Duodenal mucosa (tissue), 2 donors: ENCODE measurements at regions not wholly inside any gene's neighbourhood (a gene's known extent, or its start where the extent isn't known, plus 50 kb on each side); places are given as distances from the start of the nearest gene placed in this dataset.

ENCODE experiments used
- H3K27ac ChIP-seq: one replicate; pipeline ENCODE4 v1.7.0; 2013; ENCODE audit warnings: low read depth, low read length
- H3K27me3 ChIP-seq, 2 donors: one replicate each; pipeline ENCODE4 v1.7.0; 2013; ENCODE audit warnings: low read length in 2 of 2, control low read depth in 1 of 2; ENCODE audit not compliant: insufficient read depth in 2 of 2, control insufficient read depth in 1 of 2
- H3K36me3 ChIP-seq, 2 donors: one replicate each; pipeline ENCODE4 v1.7.0; 2013; ENCODE audit warnings: low read length in 2 of 2, control low read depth in 1 of 2; ENCODE audit not compliant: insufficient read depth in 2 of 2, control insufficient read depth in 1 of 2
- H3K4me1 ChIP-seq, 2 donors: one replicate each; pipeline ENCODE4 v1.7.0; 2013; ENCODE audit warnings: low read length in 2 of 2, control low read depth in 1 of 2; ENCODE audit not compliant: insufficient read depth in 2 of 2, control insufficient read depth in 1 of 2
- H3K4me3 ChIP-seq, 2 donors: one replicate each; pipeline ENCODE4 v1.7.0; 2013; ENCODE audit warnings: low read length in 2 of 2, low read depth in 1 of 2
- H3K9ac ChIP-seq, 2 donors: one replicate each; pipeline ENCODE4 v1.7.0; 2013; ENCODE audit warnings: low read length in 2 of 2, low read depth in 1 of 2
- H3K9me3 ChIP-seq, 2 donors: one replicate each; pipeline ENCODE4 v1.7.0; 2013; ENCODE audit warnings: low read length in 2 of 2, control low read depth in 1 of 2; ENCODE audit not compliant: control insufficient read depth in 1 of 2

DNA sequence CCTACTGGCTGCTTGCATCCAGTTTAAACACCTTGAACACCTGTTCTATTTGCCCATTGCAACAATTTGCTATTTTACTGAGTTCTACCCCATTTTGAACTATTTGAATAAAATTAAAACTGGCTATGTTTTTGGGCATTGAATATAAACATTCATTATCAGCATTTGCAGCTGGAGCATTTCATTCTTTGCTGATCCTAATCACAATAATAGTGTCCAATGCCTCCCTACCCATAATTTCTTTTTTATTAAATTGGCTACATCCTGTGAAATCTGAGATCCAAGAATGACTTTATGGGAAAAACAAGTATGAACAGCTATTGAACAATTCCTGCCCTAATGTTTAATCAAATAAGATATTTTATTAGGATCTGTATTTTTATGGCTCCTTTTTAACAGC lies 447.9 kb downstream of the PLA2G4A start:
- Histone ChIP-seq H3K27ac (no peak overlapping the region), H3K4me1 (no peaks in the 10 kb centered on the region), H3K27me3 (no peaks in the 10 kb centered on the region), H3K36me3 (no peaks in the 10 kb centered on the region), H3K4me3 (no peak overlapping the region), H3K9ac (no peak overlapping the region), H3K9me3 (no peaks in the 10 kb centered on the region)

DNA sequence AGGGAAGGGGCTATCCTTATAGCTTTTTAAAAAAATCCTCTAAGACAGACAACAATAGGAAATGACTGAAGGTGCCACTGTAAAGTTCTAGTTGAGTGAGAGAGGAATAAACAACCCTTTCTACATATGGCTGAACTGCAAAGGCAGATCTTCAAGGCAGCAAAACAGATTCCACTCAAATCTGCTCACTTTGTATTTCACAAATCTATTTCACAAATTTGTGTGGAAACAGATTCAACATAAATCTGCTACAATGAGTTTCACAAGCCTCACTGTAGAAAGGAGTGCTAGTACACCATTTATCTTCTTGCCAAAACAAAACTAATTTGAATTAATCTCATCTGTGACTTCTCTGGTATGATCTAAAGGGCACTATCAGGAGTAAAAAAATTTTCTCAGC lies 451.3 kb downstream of the PLA2G4A start:
- Histone ChIP-seq H3K4me1 (no peaks in the 10 kb centered on the region), H3K9ac (no peak overlapping the region), H3K27me3 (no peaks in the 10 kb centered on the region), H3K4me3 (no peak overlapping the region), H3K9me3 (no peaks in the 10 kb centered on the region), H3K36me3 (no peaks in the 10 kb centered on the region), H3K27ac (no peak overlapping the region)

DNA sequence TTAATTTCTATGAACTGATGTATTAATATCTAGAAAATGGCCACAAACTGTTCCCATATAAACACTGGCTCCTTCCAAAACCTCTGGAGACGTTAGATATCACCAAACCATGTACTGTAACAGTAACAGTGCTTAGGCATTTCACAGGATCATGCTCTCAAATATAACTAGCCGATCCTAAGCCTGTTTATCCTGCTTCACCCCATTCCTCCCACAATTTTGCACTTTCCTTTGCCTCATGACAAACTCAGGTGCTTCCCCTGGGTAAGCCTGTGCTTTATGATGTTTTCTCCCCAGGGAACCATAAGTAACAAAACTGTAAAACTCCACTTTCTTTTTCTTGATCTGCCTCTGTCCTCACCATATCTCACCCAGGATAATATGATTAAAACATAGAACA lies 452.3 kb downstream of the PLA2G4A start:
- no peaks in the 10 kb centered on the region for H3K4me1 ChIP-seq
- H3K27me3 ChIP-seq = no peaks in the 10 kb centered on the region
- H3K4me3 ChIP-seq = no peak overlapping the region
- no peaks in the 10 kb centered on the region for H3K9me3 ChIP-seq
- no peaks in the 10 kb centered on the region for H3K36me3 ChIP-seq
- no peak overlapping the region for H3K9ac ChIP-seq
- no peak overlapping the region for H3K27ac ChIP-seq

DNA sequence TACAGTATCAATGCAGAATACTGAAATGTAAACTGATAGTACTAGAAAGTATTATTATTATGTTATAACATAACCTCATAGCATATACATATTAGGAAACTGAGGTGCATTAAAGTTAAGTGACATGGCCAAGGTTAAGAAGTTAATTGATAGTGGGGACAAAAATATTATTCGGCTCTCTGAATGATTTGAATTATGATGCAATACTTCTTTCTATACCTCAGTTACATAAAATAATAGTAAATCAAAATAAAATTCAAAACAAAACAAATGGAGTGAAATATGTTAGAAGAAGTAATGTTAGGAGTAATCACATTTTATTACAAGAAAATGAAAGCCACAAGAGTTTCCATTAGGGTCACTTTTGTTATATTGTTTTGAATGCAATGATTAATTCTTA lies 455.2 kb downstream of the PLA2G4A start:
- H3K36me3 ChIP-seq = no peaks in the 10 kb centered on the region
- no peak overlapping the region for H3K4me3 ChIP-seq
- H3K9ac ChIP-seq = no peak overlapping the region
- H3K27ac ChIP-seq = no peak overlapping the region
- no peaks in the 10 kb centered on the region for H3K9me3 ChIP-seq
- H3K4me1 ChIP-seq = no peaks in the 10 kb centered on the region
- H3K27me3 ChIP-seq = no peaks in the 10 kb centered on the region

DNA sequence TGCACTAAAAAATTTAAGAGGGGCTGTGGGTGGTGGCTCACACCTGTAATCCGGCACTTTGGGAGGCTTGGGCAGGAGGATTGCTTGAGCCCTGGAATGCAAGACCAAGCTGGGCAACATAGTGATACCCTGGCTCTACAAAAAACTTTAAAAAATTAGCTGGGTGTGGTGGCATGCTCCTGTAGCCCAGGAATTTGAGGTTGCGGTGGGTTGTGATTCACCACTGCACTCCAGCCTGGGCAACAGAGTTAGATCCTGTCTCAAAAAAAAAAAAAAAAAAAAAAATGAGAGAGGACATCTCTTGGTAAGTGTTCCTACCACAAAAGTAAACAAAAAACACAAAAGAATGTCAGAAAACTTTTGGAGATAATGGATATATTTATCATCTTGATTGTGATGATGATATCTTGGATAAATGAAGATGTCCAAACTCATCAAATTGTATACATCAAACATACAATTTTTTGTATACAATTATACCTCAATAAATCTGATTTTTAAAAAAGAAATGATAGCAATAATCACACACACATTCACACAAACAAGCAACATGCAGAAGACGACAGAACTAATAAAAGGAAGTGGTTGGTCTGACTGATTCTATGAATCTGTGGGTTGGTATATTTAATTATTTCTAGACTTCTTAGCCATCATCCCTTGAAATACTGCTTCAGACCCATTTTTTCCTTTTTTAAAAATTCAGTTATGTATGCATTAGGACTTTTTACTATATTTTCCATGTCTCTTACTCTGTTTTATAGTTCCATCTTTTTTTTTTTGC lies 465.9 kb downstream of the PLA2G4A start:
- Histone ChIP-seq H3K4me1 (no peaks in the 10 kb centered on the region), H3K36me3 (no peaks in the 10 kb centered on the region), H3K4me3 (no peak overlapping the region), H3K27me3 (no peaks in the 10 kb centered on the region), H3K27ac (no peak overlapping the region), H3K9me3 (no peaks in the 10 kb centered on the region), H3K9ac (no peak overlapping the region)

DNA sequence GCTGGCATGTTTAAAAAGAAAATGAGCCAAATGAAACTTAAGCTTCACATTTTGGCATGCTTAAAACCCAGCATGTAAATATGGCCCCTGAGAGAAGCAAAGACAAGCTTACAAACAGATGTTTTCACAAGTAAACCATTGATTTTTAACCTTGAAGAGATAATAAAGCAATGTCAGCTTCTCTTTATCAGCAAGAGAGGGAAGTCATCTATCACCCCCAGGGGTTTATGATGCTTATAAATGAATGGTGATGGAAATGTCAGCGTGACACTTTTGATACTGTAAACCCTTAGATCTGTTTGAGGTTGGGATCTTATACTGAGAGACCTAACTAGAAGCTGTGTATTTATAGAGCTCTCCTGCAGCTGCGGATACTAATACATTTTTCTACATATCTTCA lies 471.3 kb downstream of the PLA2G4A start:
- Histone ChIP-seq H3K27ac (no peak overlapping the region), H3K36me3 (no peaks in the 10 kb centered on the region), H3K9me3 (no peaks in the 10 kb centered on the region), H3K27me3 (no peaks in the 10 kb centered on the region), H3K4me3 (no peak overlapping the region), H3K4me1 (no peaks in the 10 kb centered on the region), H3K9ac (no peak overlapping the region)

DNA sequence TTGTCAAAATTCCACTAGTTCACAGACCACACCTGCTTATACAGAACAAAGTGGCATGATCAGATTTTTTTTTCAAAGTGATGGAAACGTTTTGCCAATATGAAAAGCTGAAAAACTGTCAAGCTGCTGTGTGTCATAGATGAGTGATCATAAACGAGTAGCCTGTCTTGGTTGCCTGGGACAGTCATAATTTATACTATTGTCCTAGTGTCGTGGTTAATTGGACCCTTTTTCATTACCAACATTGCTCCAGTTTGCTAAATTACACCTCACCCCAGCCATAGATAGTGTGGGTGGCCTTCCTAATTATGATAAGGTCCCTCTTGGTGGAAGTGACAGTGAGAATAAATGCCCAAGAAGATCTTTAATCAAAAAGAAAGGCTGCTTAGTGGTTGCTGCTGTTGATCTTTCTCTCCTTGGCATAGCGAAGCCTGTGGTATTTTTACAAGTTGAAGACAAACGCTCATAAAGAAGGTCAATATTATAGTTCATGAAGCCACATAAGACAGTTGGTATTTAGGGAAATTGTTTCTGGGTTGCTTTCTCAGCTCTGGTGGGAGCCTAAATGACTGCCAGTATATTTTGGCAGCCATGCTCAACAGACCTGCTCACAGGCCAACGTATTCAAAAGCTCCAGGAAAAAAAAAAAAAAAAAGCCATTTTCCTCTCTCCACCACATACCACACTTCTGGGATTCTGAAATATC lies 478.1 kb downstream of the PLA2G4A start:
- H3K9ac ChIP-seq = no peak overlapping the region
- H3K27ac ChIP-seq = no peak overlapping the region
- no peaks in the 10 kb centered on the region for H3K27me3 ChIP-seq
- no peaks in the 10 kb centered on the region for H3K4me1 ChIP-seq
- H3K36me3 ChIP-seq = no peaks in the 10 kb centered on the region
- no peak overlapping the region for H3K4me3 ChIP-seq
- H3K9me3 ChIP-seq = no peaks in the 10 kb centered on the region

DNA sequence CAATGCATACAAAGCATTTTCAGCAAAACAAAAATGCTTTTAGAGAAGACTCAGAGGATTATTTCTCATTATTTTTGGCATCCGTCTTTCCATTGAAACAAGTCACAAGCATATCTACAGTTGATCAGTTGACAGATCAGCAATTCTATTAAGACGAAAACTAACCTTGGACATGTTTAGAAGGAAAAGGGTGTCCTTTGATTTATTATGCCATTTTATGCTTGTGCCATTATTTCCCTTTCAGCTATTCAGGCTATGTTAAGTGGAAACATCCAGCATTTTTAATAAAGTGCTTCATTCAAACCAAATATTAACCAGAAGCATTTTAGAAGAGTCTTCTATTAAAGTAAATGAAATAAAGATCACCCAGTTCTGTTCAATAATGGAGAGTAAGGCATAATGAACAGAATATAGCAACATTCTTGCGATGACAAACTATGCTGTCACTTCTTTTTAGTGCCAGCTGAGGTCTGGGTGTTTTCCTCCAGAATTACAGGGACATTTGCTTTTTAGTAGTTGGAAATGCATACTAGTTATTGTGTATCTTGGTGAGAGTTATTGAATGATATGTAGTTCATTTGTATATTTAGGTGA lies 481.4 kb downstream of the PLA2G4A start:
- peaks cover 0 to under 1% of the 10 kb centered on the region in 2 donors for H3K9me3 ChIP-seq
- H3K9ac ChIP-seq = no peak overlapping the region
- H3K36me3 ChIP-seq = no peaks in the 10 kb centered on the region
- H3K27me3 ChIP-seq = no peaks in the 10 kb centered on the region
- no peak overlapping the region for H3K27ac ChIP-seq
- H3K4me3 ChIP-seq = no peak overlapping the region
- no peaks in the 10 kb centered on the region for H3K4me1 ChIP-seq

DNA sequence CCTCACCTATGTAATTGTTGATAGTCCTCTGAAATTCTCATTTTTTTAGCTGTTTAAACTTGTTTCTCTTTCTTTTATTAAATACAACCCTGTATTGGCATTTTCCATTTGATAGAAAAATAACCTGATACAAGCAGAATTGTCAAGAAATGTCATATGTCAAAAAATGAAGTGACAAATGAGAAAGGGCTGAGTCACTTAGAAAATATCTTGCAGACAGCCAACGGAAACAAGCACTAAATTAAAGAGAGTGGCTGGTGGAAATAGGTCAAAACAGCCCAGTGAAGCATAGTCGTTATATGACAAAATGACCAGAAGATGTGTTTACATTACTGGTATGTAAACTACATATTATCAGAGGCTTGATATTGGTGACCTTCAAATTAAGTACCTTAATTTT lies 484.4 kb downstream of the PLA2G4A start:
- H3K27ac ChIP-seq = no peak overlapping the region
- H3K36me3 ChIP-seq = no peaks in the 10 kb centered on the region
- H3K4me1 ChIP-seq = no peaks in the 10 kb centered on the region
- H3K9me3 ChIP-seq = peaks cover 0 to 4% of the 10 kb centered on the region in 2 donors
- no peak overlapping the region for H3K4me3 ChIP-seq
- no peak overlapping the region for H3K9ac ChIP-seq
- no peaks in the 10 kb centered on the region for H3K27me3 ChIP-seq

DNA sequence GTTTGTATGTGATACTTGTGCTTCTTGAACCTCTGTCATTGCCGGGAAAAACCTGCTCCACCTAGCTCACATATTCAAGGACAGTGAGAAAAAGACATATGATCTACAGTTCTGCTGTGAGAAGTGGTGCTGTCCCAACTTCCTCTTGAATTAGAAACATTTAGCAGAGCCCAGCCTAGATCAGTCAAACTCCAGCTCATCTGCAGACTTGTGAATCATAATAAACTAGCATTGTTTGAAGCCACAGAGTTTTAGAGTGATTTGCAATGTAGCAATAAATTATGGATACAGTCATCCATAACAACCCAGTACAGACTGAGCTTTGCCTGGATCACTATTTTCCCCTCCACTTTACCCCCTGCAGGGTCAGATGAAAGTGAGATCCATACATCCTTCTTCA lies 497.8 kb downstream of the PLA2G4A start:
- Histone ChIP-seq H3K27ac (no peak overlapping the region), H3K4me1 (no peaks in the 10 kb centered on the region), H3K36me3 (no peaks in the 10 kb centered on the region), H3K4me3 (no peak overlapping the region), H3K9me3 (no peaks in the 10 kb centered on the region), H3K27me3 (no peaks in the 10 kb centered on the region), H3K9ac (no peak overlapping the region)
